ENCODE measurements at regions not wholly inside any gene's neighbourhood (a gene's known extent, or its start where the extent isn't known, plus 50 kb on each side); places are given as distances from the start of the nearest gene placed in this dataset.

- Mint-ChIP-seq H3K4me3 (no peak overlapping the region), H3K4me1 (peaks cover 39% of the 10 kb centered on the region), H3K36me3 (peaks cover 10% of the 10 kb centered on the region), H3K9me3 (peaks cover 10% of the 10 kb centered on the region), H3K27me3 (peaks cover 53% of the 10 kb centered on the region), H3K27ac (no peak overlapping the region)
- CTCF ChIA-PET, result no interaction called here
- no peak for DNase-seq
These were observed 130.8 kb downstream of the DNAJB6 start for GRCh38 chr7:157467496-157468212.

GRCh38 chr7:157468221-157469111 lies 131.7 kb downstream of the DNAJB6 start:
- H3K27ac Mint-ChIP-seq, result no peak overlapping the region
- no peak overlapping the region for H3K4me3 Mint-ChIP-seq
- peaks cover 49% of the 10 kb centered on the region for H3K27me3 Mint-ChIP-seq
- no peak for DNase-seq
- peaks cover 19% of the 10 kb centered on the region for H3K36me3 Mint-ChIP-seq
- peaks cover 41% of the 10 kb centered on the region for H3K4me1 Mint-ChIP-seq
- CTCF ChIA-PET, result no interaction called here
- peaks cover 17% of the 10 kb centered on the region for H3K9me3 Mint-ChIP-seq

- CTCF ChIA-PET, result no interaction called here
These were observed 132.6 kb downstream of the DNAJB6 start for GRCh38 chr7:157469181-157470016.

GRCh38 chr7:157470017-157470322 lies 133.2 kb downstream of the DNAJB6 start:
- Mint-ChIP-seq H3K36me3 (peaks cover 29% of the 10 kb centered on the region), H3K4me1 (peaks cover 44% of the 10 kb centered on the region), H3K4me3 (no peak overlapping the region), H3K9me3 (peaks cover 28% of the 10 kb centered on the region), H3K27me3 (peaks cover 38% of the 10 kb centered on the region), H3K27ac (no peak overlapping the region)
- CTCF ChIA-PET, result no interaction called here
- DNase-seq, result no peak

More at GRCh38 chr7:157469181-157470016, 132.6 kb downstream of the DNAJB6 start:
- H3K9me3 Mint-ChIP-seq, result peaks cover 23% of the 10 kb centered on the region
- DNase-seq, result no peak
- H3K4me1 Mint-ChIP-seq, result peaks cover 45% of the 10 kb centered on the region
- H3K27ac Mint-ChIP-seq, result no peak overlapping the region
- no peak overlapping the region for H3K4me3 Mint-ChIP-seq
- peaks cover 25% of the 10 kb centered on the region for H3K36me3 Mint-ChIP-seq
- peaks cover 43% of the 10 kb centered on the region for H3K27me3 Mint-ChIP-seq

- H3K4me3 Mint-ChIP-seq, result peak overlapping the region; percentile 30
- H3K9me3 Mint-ChIP-seq, result peaks cover 33% of the 10 kb centered on the region
- CTCF ChIA-PET, result no interaction called here
- peaks cover 30% of the 10 kb centered on the region for H3K27me3 Mint-ChIP-seq
- no peak for DNase-seq
- H3K4me1 Mint-ChIP-seq, result peaks cover 48% of the 10 kb centered on the region
- peaks cover 34% of the 10 kb centered on the region for H3K36me3 Mint-ChIP-seq
- H3K27ac Mint-ChIP-seq, result peak overlapping the region; percentile 96
These were observed 133.9 kb downstream of the DNAJB6 start for GRCh38 chr7:157470701-157471131.

GRCh38 chr7:157471259-157472125 lies 134.7 kb downstream of the DNAJB6 start:
- Mint-ChIP-seq H3K4me3 (peak overlapping the region; percentile 30), H3K4me1 (peaks cover 56% of the 10 kb centered on the region), H3K36me3 (peaks cover 42% of the 10 kb centered on the region), H3K9me3 (peaks cover 40% of the 10 kb centered on the region), H3K27ac (peak overlapping the region; percentile 96), H3K27me3 (peaks cover 27% of the 10 kb centered on the region)
- peak; percentile 65 for DNase-seq
- CTCF ChIA-PET, result interaction anchor here (0.7 to 1.0 kb wide), 2 partner anchors 18 to 21 kb away, joined by 3 read pairs; no protein-coding TSS in a partner anchor

- peaks cover 44% of the 10 kb centered on the region for H3K9me3 Mint-ChIP-seq
- H3K27ac Mint-ChIP-seq, result peak overlapping the region; percentile 96
These were observed 135.7 kb downstream of the DNAJB6 start for GRCh38 chr7:157472311-157473050.

GRCh38 chr7:157473051-157473569 lies 136.3 kb downstream of the DNAJB6 start:
- CTCF ChIA-PET, result no interaction called here
- Mint-ChIP-seq H3K4me3 (no peak overlapping the region), H3K4me1 (peaks cover 68% of the 10 kb centered on the region), H3K27me3 (peaks cover 17% of the 10 kb centered on the region), H3K9me3 (peaks cover 45% of the 10 kb centered on the region), H3K27ac (peak overlapping the region; percentile 96), H3K36me3 (peaks cover 49% of the 10 kb centered on the region)
- no peak for DNase-seq

More at GRCh38 chr7:157472311-157473050, 135.7 kb downstream of the DNAJB6 start:
- Mint-ChIP-seq H3K4me3 (no peak overlapping the region), H3K36me3 (peaks cover 46% of the 10 kb centered on the region), H3K4me1 (peaks cover 62% of the 10 kb centered on the region), H3K27me3 (peaks cover 19% of the 10 kb centered on the region)
- CTCF ChIA-PET, result interaction anchor here (0.7 to 1.0 kb wide), 2 partner anchors 17 to 20 kb away, joined by 3 read pairs; no protein-coding TSS in a partner anchor
- no peak for DNase-seq

- CTCF ChIA-PET, result interaction anchor here (0.7 to 1.2 kb wide), 2 partner anchors 42 to 216 kb away, joined by 3 to 4 read pairs; no protein-coding TSS in a partner anchor
- Mint-ChIP-seq H3K36me3 (peaks cover 52% of the 10 kb centered on the region), H3K4me3 (no peak overlapping the region), H3K27ac (peak overlapping the region; percentile 42), H3K27me3 (peaks cover 9% of the 10 kb centered on the region), H3K9me3 (peaks cover 48% of the 10 kb centered on the region), H3K4me1 (peaks cover 78% of the 10 kb centered on the region)
- no peak for DNase-seq
These were observed 137.9 kb downstream of the DNAJB6 start for GRCh38 chr7:157474685-157475084.

- H3K27me3 Mint-ChIP-seq, result peaks cover 9% of the 10 kb centered on the region
- DNase-seq, result no peak
- H3K4me1 Mint-ChIP-seq, result peaks cover 74% of the 10 kb centered on the region
- peaks cover 48% of the 10 kb centered on the region for H3K9me3 Mint-ChIP-seq
- H3K36me3 Mint-ChIP-seq, result peaks cover 52% of the 10 kb centered on the region
- CTCF ChIA-PET, result interaction anchor here (1.2 kb wide), 1 partner anchor 215 kb away, joined by 3 read pairs; no protein-coding TSS in a partner anchor
- H3K4me3 Mint-ChIP-seq, result no peak overlapping the region
- peak overlapping the region; percentile 42 for H3K27ac Mint-ChIP-seq
These were observed 138.3 kb downstream of the DNAJB6 start for GRCh38 chr7:157475095-157475494.

- no peak for DNase-seq
- CTCF ChIA-PET, result no interaction called here
- peak overlapping the region; percentile 58 for H3K27ac Mint-ChIP-seq
- H3K9me3 Mint-ChIP-seq, result peaks cover 48% of the 10 kb centered on the region
- H3K27me3 Mint-ChIP-seq, result peaks cover 9% of the 10 kb centered on the region
- peaks cover 73% of the 10 kb centered on the region for H3K4me1 Mint-ChIP-seq
- no peak overlapping the region for H3K4me3 Mint-ChIP-seq
- H3K36me3 Mint-ChIP-seq, result peaks cover 52% of the 10 kb centered on the region
These were observed 138.8 kb downstream of the DNAJB6 start for GRCh38 chr7:157475601-157476000.

GRCh38 chr7:157476201-157476600 lies 139.4 kb downstream of the DNAJB6 start:
- Mint-ChIP-seq H3K27ac (peak overlapping the region; percentile 58), H3K4me3 (no peak overlapping the region)
- CTCF ChIA-PET, result no interaction called here

More at GRCh38 chr7:157476201-157476600, 139.4 kb downstream of the DNAJB6 start:
- Mint-ChIP-seq H3K36me3 (peaks cover 47% of the 10 kb centered on the region), H3K9me3 (peaks cover 45% of the 10 kb centered on the region), H3K27me3 (peaks cover 9% of the 10 kb centered on the region), H3K4me1 (peaks cover 67% of the 10 kb centered on the region)
- DNase-seq, result no peak
